SK-N-SH (cell line): ENCODE measurements at regions not wholly inside any gene's neighbourhood (a gene's known extent, or its start where the extent isn't known, plus 50 kb on each side); places are given as distances from the start of the nearest gene placed in this dataset.

Source experiments
- CTCF ChIP-seq: fragments of 200-600 bp; sonication (generic); IDR thresholded peaks from 2 replicates; pipeline ENCODE4 v1.6.1; 2017; ENCODE audit warnings: antibody characterized with exemption, mild to moderate bottlenecking, moderate library complexity
- IRF3 ChIP-seq: fragments of 150-350 bp; IDR thresholded peaks from 2 replicates; pipeline ENCODE4 v1.6.1; 2016; ENCODE audit warnings: mild to moderate bottlenecking, low read depth, low read length
- JUND ChIP-seq: IDR thresholded peaks from 2 replicates; pipeline ENCODE4 v1.4.0; 2012
- MAX ChIP-seq: IDR thresholded peaks from 2 replicates; pipeline ENCODE4 v1.4.0; 2012; ENCODE audit warnings: low read depth
- NFIC ChIP-seq: IDR thresholded peaks from 2 replicates; pipeline ENCODE4 v1.4.0; 2012; ENCODE audit warnings: borderline replicate concordance
- POLR2AphosphoS5 ChIP-seq: IDR thresholded peaks from 2 replicates; pipeline ENCODE4 v1.6.1; 2012; ENCODE audit warnings: low read depth, low read length
- REST ChIP-seq: IDR thresholded peaks from 2 replicates; pipeline ENCODE4 v1.6.1; 2012; ENCODE audit warnings: mild to moderate bottlenecking, low read depth, low read length, moderate library complexity
- RFX5 ChIP-seq: IDR thresholded peaks from 2 replicates; pipeline ENCODE4 v1.6.1; 2012; ENCODE audit warnings: mild to moderate bottlenecking, improper control_type of control experiment, low read length
- RXRA ChIP-seq: IDR thresholded peaks from 2 replicates; pipeline ENCODE4 v1.4.0; 2012; ENCODE audit warnings: low read depth, mild to moderate bottlenecking, borderline replicate concordance
- SIN3A ChIP-seq: IDR thresholded peaks from 2 replicates; pipeline ENCODE4 v1.6.1; 2012; ENCODE audit warnings: low read depth, mild to moderate bottlenecking, low read length, moderate library complexity, borderline replicate concordance
- ZBTB33 ChIP-seq: IDR thresholded peaks from 2 replicates; pipeline ENCODE4 v1.4.0; 2012; ENCODE audit warnings: low read depth, borderline replicate concordance

- TF ChIP-seq NFIC (no peak), ZBTB33 (no peak), JUND (no peak), MAX (no peak), RFX5 (no peak), IRF3 (no peak), CTCF (no peak), RXRA (no peak), POLR2AphosphoS5 (no peak), SIN3A (no peak), REST (no peak)
These were observed 158.6 kb downstream of the SAMD5 start for GRCh38 chr6:147667082-147667481.
